H1 (cell line): ENCODE measurements at regions not wholly inside any gene's neighbourhood (a gene's known extent, or its start where the extent isn't known, plus 50 kb on each side); places are given as distances from the start of the nearest gene placed in this dataset.
A peak's percentile ranks its signal among the peaks of the same experiment; 100 is the strongest.

Experiments used
- BCL11A ChIP-seq, 2 experiments: IDR thresholded peaks; one replicate each; pipeline ENCODE4 v1.6.1; 2011; ENCODE audit warnings: low read depth in 2 of 2, low read length in 2 of 2, mild to moderate bottlenecking in 2 of 2
- CHD7 ChIP-seq: fragments of 300-600 bp; sonication (generic); IDR thresholded peaks from 2 replicates; pipeline ENCODE4 v1.7.1; 2012; ENCODE audit warnings: low read length, moderate library complexity, mild to moderate bottlenecking, inconsistent platforms; ENCODE audit not compliant: insufficient replicate concordance
- EP300 ChIP-seq, 2 experiments: IDR thresholded peaks; 1 replicate in 1 of 2; 2 replicates in 1 of 2; pipeline ENCODE4 v1.6.1; 2011 to 2012; ENCODE audit warnings: low read depth in 2 of 2, low read length in 2 of 2, mild to moderate bottlenecking in 2 of 2, borderline replicate concordance in 1 of 2, inconsistent platforms in 1 of 2, moderate library complexity in 1 of 2
- EZH2 ChIP-seq: fragments of 200-600 bp; sonication (generic); IDR thresholded peaks from 2 replicates; pipeline ENCODE4 v1.7.1; 2012; ENCODE audit warnings: low read depth, mild to moderate bottlenecking, moderate library complexity, low read length, inconsistent platforms; ENCODE audit not compliant: severe bottlenecking
- RXRA ChIP-seq: IDR thresholded peaks from 2 replicates; pipeline ENCODE4 v1.6.1; 2011; ENCODE audit warnings: low read depth, mild to moderate bottlenecking, low read length, moderate library complexity; ENCODE audit not compliant: insufficient read depth
- SAP30 ChIP-seq: fragments of 300-600 bp; sonication (generic); IDR thresholded peaks from 2 replicates; pipeline ENCODE4 v1.7.1; 2012; ENCODE audit warnings: low read length, moderate library complexity, mild to moderate bottlenecking, inconsistent platforms; ENCODE audit not compliant: insufficient read depth, insufficient replicate concordance
- SP1 ChIP-seq: IDR thresholded peaks from 2 replicates; pipeline ENCODE4 v1.6.1; 2011; ENCODE audit warnings: low read depth, low read length
- SUZ12 ChIP-seq: fragments of 200-600 bp; sonication (generic); IDR thresholded peaks from 2 replicates; pipeline ENCODE4 v1.6.1; 2012; ENCODE audit warnings: mild to moderate bottlenecking, inconsistent platforms, low read length, moderate library complexity, mixed read lengths
- TAF7 ChIP-seq: optimal IDR thresholded peaks from 2 replicates; pipeline ENCODE3; 2011; ENCODE audit warnings: low read depth, mild to moderate bottlenecking, inconsistent platforms, low read length, moderate library complexity, borderline replicate concordance

DNA sequence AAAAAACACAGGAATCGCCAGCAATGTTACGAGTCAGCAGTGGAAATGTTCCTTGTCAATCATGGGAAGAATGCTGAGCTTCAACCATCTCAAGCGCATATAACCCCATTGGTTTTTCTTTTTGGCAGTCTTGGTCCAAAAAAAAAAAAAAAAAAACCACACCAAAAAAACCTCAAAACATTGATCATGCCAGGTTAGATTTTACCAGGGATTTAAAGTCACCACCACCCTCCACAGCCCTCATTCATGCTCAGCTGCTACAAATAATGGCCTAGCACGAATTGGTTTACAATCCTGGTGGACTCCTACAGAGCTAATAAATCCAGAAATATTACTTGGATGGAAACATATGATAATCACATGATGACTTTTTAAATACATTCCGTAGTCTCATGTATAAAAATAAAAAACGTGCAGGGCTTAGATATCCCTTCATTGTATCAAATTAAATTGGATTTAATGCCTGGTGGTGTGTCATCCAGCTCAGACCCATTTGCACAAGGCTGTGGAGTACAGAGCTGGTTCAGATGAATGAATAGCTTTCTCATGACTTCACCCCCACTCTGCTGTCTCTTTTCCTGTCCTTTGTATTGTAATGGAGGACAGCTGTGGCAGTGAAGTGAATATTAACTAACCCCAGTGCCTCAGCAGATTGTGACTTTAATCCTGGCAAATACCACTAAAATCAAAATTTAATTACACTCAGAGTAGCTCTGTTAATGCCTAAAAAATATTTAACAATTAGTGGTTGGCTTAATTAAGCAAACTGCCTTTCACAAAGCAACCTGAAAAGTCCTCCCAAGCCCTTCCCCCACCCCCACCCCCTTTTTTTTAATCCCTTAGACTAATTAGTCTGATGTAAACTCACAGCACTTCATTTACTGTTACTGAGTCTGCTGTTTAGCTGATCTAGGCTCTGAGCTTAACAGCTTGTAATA is 626.5 kb upstream of the ZNF608 start (continued):
- TF ChIP-seq EZH2 (no peak), SUZ12 (no peak), SAP30 (no peak), SP1 (0 out of 2 replicates have a peak, but pooled peaks have one; percentile 22), CHD7 (peak; percentile 56), TAF7 (no peak), EP300 (IDR thresholded peaks at IDR 0.05; ENCODE audit: borderline replicate concordance in 1 of 2, low read depth in 2 of 2, low read length in 2 of 2) (no peak), BCL11A (IDR thresholded peaks at IDR 0.05; ENCODE audit: low read depth in 2 of 2, low read length in 2 of 2) (no peak), RXRA (no peak)
